HG03521 (cell line): ENCODE measurements at regions not wholly inside any gene's neighbourhood (a gene's known extent, or its start where the extent isn't known, plus 50 kb on each side); places are given as distances from the start of the nearest gene placed in this dataset.

Experiments
- ATAC-seq: cut with Tn5 transposase; IDR thresholded peaks from one replicate; pipeline ENCODE4 v1.9.1; 2021; ENCODE audit warnings: mild to moderate bottlenecking, moderate library complexity; ENCODE audit not compliant: unreplicated experiment

GRCh38 chr6:138607478-138608433 is 108.5 kb upstream of the NHSL1 start:
- no peak for ATAC-seq

GRCh38 chr6:138608896-138609295 is 109.6 kb upstream of the NHSL1 start:
- no peak for ATAC-seq

GRCh38 chr6:138609801-138610430 is 110.6 kb upstream of the NHSL1 start:
- no peak for ATAC-seq

- no peak for ATAC-seq
Observed at GRCh38 chr6:138610816-138611215, 111.5 kb upstream of the NHSL1 start.

GRCh38 chr6:138614151-138614550 is 114.9 kb upstream of the NHSL1 start:
- ATAC-seq, result no peak

GRCh38 chr6:138618168-138618567 is 118.9 kb upstream of the NHSL1 start:
- no peak for ATAC-seq

GRCh38 chr6:138620630-138621029 is 121.3 kb upstream of the NHSL1 start:
- no peak for ATAC-seq

GRCh38 chr6:138622967-138623366 is 123.7 kb upstream of the NHSL1 start:
- ATAC-seq, result no peak

- no peak for ATAC-seq
Observed at GRCh38 chr6:138631566-138631965, 132.3 kb upstream of the NHSL1 start.

- ATAC-seq, result no peak
Observed at GRCh38 chr6:138637822-138638221, 135.7 kb upstream of the CCDC28A start.

- no peak for ATAC-seq
Observed at GRCh38 chr6:138638604-138639003, 135.0 kb upstream of the CCDC28A start.

GRCh38 chr6:138640028-138640427 is 133.5 kb upstream of the CCDC28A start:
- ATAC-seq, result no peak

GRCh38 chr6:138643210-138643609 is 130.4 kb upstream of the CCDC28A start:
- no peak for ATAC-seq

- ATAC-seq, result no peak
Observed at GRCh38 chr6:138645976-138646640, 127.5 kb upstream of the CCDC28A start.

GRCh38 chr6:138647006-138647405 is 126.6 kb upstream of the CCDC28A start:
- no peak for ATAC-seq

- ATAC-seq, result no peak
Observed at GRCh38 chr6:138648127-138648526, 125.4 kb upstream of the CCDC28A start.

GRCh38 chr6:138651491-138651890 is 122.1 kb upstream of the CCDC28A start:
- ATAC-seq, result no peak

GRCh38 chr6:138652824-138653223 is 120.7 kb upstream of the CCDC28A start:
- no peak for ATAC-seq

- ATAC-seq, result no peak
Observed at GRCh38 chr6:138653435-138653834, 120.1 kb upstream of the CCDC28A start.

GRCh38 chr6:138654715-138655634 is 118.6 kb upstream of the CCDC28A start:
- ATAC-seq, result peak; percentile 95

- no peak for ATAC-seq
Observed at GRCh38 chr6:138655828-138656227, 117.7 kb upstream of the CCDC28A start.
